Heart right ventricle (tissue), 16 donors: ENCODE measurements at regions not wholly inside any gene's neighbourhood (a gene's known extent, or its start where the extent isn't known, plus 50 kb on each side); places are given as distances from the start of the nearest gene placed in this dataset.

ENCODE experiments used
- ATAC-seq, 8 donors: fragments of 200-7000 bp; cut with Tn5 transposase; one replicate each; pipeline ENCODE4 v1.9.1; 2020; ENCODE audit warnings: mild to moderate bottlenecking in 8 of 8, moderate library complexity in 8 of 8, moderate number of reproducible peaks in 1 of 8
- DNase-seq, 2 donors: peaks; one replicate each; pipeline ENCODE4 v3.0.0-alpha.2; 2020
- H3K27ac ChIP-seq, 10 donors: fragments of 200-600 bp; sonication (generic) in 2 of 10; one replicate each; pipeline versions ENCODE4 v1.5.0 to v1.8.0; 2020 to 2022; ENCODE audit warnings: mild to moderate bottlenecking in 3 of 10
- H3K27me3 ChIP-seq, 7 donors: fragments of 200-600 bp; one replicate each; pipeline ENCODE4 v1.8.0; 2021 to 2022; ENCODE audit warnings: mild to moderate bottlenecking in 2 of 7
- H3K36me3 ChIP-seq, 9 donors: fragments of 200-600 bp; sonication (generic) in 1 of 9; one replicate each; pipeline versions ENCODE4 v1.5.0 to v1.8.0; 2020 to 2022; ENCODE audit warnings: mild to moderate bottlenecking in 2 of 9
- H3K4me1 ChIP-seq, 9 donors: fragments of 200-600 bp; sonication (generic) in 1 of 9; one replicate each; pipeline versions ENCODE4 v1.5.0 to v1.8.0; 2020 to 2022; ENCODE audit warnings: mild to moderate bottlenecking in 4 of 9
- H3K4me3 ChIP-seq, 10 donors: fragments of 200-600 bp; sonication (generic) in 2 of 10; one replicate each; pipeline versions ENCODE4 v1.5.0 to v1.8.0; 2020 to 2022; ENCODE audit warnings: mild to moderate bottlenecking in 7 of 10, moderate library complexity in 2 of 10
- H3K9me3 ChIP-seq, 11 donors: fragments of 200-600 bp in 10 of 11; sonication (generic) in 2 of 11; one replicate each; pipeline versions ENCODE4 v1.5.0 to v1.8.0; 2013 to 2022; ENCODE audit warnings: mild to moderate bottlenecking in 2 of 11, control low read depth in 1 of 11, moderate library complexity in 1 of 11
- CTCF ChIP-seq, 9 donors: fragments of 200-600 bp; sonication (generic) in 2 of 9; IDR thresholded peaks; one replicate each; pipeline versions ENCODE4 v1.5.0 to v1.8.0; 2021 to 2022; ENCODE audit warnings: antibody characterized with exemption in 9 of 9, mild to moderate bottlenecking in 5 of 9, moderate library complexity in 1 of 9
- WGBS, 2 donors: extraction: QIAGEN DNeasy Blood & Tissue Kit; methylation state at CpG; one replicate each; pipeline ENCODE4 v1.1.7; 2013; ENCODE audit warnings: inconsistent platforms in 1 of 2; 5-methylcytosine and 5-hydroxymethylcytosine counted together
- intact Hi-C, 10 donors: fragments of 100-400 bp; cut with DNase I; formaldehyde crosslinking; loops; one replicate each; pipeline versions ENCODE4 v1.11.1 to v1.14.2; 2022
- donor health status: Arrhythmogenic right ventricular cardiomyopathy.
- donor health status: ischemic (EF 13 %, LVEDD 7.1; RV severe dilation, severe dysfunction).
- donor health status: healthy with polysubstance abuse.
- donor health status: DM: no; HTN: yes; CAD: no.
- donor health status: DM: no; HTN: no; CAD: no.
- donor health status: ischemic (EF 25% LVEDD 6.9; RV normal size, moderate dysfunction).
- donor health status: ischemic (EF 25% LVEDD 5.7; RV mildly dilated, moderate dysfunction).
- donor health status: healthy.
- donor health status: DM: yes; HTN: yes; CAD: no.
- donor health status: Ischemic cardiomyopathy.
- donor health status: ischemic (EF 35%, LVEDD 5.7; RV mildly dilated, moderate dysfunction).
- donor health status: nonischemic (EF 11% LVEDD 7.7; RV severe dilation, severe dysfunction).
- donor health status: DM: yes; HTN: yes; CAD: no.
- donor health status: PGD.
- donor health status: ischemic (EF 29% LVEDD 5.4; RV normal size, mild dysfunction).
- donor health status: nonischemic (EF 23%, LVEDD 6.1; RV moderate dilation, normal function).

- ATAC-seq (no peak), DNase-seq (no peak)
- Histone ChIP-seq H3K27me3 (no peaks in the 10 kb centered on the region), H3K36me3 (no peaks in the 10 kb centered on the region), H3K27ac (no peak overlapping the region), H3K9me3 (peaks cover 0 to 14% (median 0%) of the 10 kb centered on the region in 11 donors), H3K4me1 (peaks cover 0 to 17% (median 5%) of the 10 kb centered on the region in 9 donors), H3K4me3 (no peak overlapping the region)
- TF ChIP-seq CTCF (IDR thresholded peaks at IDR 0.05), result no peak
- 82 to 91% methylated on average over 1 of the region's 1 CpG for WGBS, 2 donors
- intact Hi-C loops, result no loop called here
These were observed 463.5 kb upstream of the RGS6 start for GRCh38 chr14:71468701-71469100.

DNA sequence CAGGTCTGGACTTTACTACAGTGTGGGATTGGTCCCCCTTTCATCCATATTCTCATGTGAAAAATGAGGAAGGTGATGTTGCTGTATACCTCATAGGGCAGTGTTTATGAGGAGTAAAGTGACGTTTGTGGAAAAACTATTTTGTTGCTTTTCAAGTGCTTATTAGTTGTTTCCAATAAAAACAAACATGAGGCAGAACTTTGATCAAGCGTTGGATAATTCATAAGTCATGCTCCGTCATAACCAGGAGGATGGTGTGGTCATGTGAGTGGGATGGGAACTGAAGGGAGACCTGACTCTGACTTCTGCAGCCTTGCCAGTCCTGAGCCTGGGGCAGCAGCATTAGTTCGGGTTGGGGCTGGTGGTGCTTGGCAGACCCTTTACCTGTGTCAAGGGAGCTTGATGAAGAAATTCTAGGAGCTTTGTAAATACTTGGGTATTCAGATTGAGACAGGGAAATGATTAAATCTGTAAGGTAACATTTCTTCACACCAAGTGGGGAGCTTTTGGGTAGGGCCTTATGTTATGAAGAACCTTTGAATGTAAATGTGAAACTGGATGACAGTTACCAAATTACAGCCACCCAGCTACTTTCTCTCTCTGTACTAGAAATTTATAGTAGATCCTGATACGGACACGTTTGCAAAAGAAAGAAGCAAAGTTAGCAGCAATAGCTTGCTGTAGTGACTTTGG is 462.4 kb upstream of the RGS6 start:
- Histone ChIP-seq H3K36me3 (no peaks in the 10 kb centered on the region), H3K4me3 (no peak overlapping the region), H3K9me3 (peaks cover 0 to 3% (median 0%) of the 10 kb centered on the region in 11 donors), H3K27ac (no peak overlapping the region), H3K27me3 (no peaks in the 10 kb centered on the region), H3K4me1 (peaks cover 0 to 22% (median 6%) of the 10 kb centered on the region in 9 donors)
- no peak for TF ChIP-seq CTCF (IDR thresholded peaks at IDR 0.05)
- DNase-seq, result no peak
- intact Hi-C loops, result no loop called here
- WGBS, 2 donors, result 76 to 90% methylated on average over 6 of the region's 6 CpGs
- ATAC-seq, result no peak

- Histone ChIP-seq H3K4me3 (no peak overlapping the region), H3K4me1 (peaks cover 0 to 15% (median 5%) of the 10 kb centered on the region in 9 donors), H3K27ac (no peak overlapping the region), H3K36me3 (no peaks in the 10 kb centered on the region), H3K27me3 (no peaks in the 10 kb centered on the region), H3K9me3 (no peaks in the 10 kb centered on the region)
- no peak for DNase-seq
- intact Hi-C loops, result no loop called here
- WGBS, 2 donors, result 94 to 95% methylated on average over 6 of the region's 6 CpGs
- no peak for ATAC-seq
- TF ChIP-seq CTCF (IDR thresholded peaks at IDR 0.05), result no peak
These were observed 460.4 kb upstream of the RGS6 start for GRCh38 chr14:71471634-71472355.

DNA sequence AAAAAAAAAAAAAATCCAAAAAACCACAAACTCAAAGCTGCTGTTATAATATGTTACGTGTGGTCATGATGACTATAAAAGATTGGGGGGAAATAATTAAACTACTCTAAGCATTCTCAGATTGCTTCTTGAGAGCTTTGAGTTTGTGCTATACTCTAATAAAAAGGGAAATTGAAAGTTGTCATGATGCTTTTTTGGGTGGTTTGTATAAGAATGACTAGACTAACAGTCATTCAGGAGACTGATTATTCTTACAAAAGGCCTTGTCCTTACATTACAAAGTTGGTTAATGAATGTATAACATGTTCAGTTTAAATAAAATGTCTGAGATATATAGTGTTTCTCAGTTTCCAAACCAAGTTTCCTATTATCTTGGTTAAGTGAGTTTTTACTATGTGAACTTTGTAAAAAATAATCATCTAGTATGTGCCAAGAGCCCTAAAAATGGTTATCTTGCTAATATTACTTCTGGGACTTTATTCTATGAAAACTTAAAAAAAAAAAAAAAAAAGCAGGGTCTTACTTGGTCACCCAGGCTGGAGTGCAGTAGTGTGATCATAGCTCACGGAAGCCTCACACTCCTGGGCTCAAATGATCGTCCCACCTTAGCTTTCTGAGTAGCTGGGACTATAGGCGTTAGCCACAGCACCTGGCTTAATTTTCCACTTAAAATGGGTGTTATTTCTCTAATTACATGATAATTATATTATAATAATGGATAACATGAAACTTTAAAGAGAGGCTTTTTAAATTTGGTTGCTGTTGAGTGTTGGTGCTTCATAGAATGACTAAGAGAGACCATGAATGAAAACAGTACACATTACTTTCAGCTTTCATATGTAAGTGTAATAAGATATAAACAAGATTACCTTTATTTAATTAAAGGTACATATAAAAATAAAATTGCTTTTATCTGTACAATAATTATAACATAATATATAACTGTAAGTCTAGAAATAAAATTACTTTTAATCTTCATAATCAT is 459.6 kb upstream of the RGS6 start:
- Histone ChIP-seq H3K27ac (no peak overlapping the region), H3K4me3 (no peak overlapping the region), H3K27me3 (no peaks in the 10 kb centered on the region), H3K36me3 (no peaks in the 10 kb centered on the region), H3K9me3 (no peaks in the 10 kb centered on the region), H3K4me1 (peaks cover 0 to 7% (median 0%) of the 10 kb centered on the region in 9 donors)
- intact Hi-C loops, result no loop called here
- no peak for DNase-seq
- 96 to 98% methylated on average over 4 of the region's 4 CpGs for WGBS, 2 donors
- no peak for TF ChIP-seq CTCF (IDR thresholded peaks at IDR 0.05)
- no peak for ATAC-seq
